ENCODE measurements at regions not wholly inside any gene's neighbourhood (a gene's known extent, or its start where the extent isn't known, plus 50 kb on each side); places are given as distances from the start of the nearest gene placed in this dataset.
A peak's percentile ranks its signal among the peaks of the same experiment; 100 is the strongest.

DNA sequence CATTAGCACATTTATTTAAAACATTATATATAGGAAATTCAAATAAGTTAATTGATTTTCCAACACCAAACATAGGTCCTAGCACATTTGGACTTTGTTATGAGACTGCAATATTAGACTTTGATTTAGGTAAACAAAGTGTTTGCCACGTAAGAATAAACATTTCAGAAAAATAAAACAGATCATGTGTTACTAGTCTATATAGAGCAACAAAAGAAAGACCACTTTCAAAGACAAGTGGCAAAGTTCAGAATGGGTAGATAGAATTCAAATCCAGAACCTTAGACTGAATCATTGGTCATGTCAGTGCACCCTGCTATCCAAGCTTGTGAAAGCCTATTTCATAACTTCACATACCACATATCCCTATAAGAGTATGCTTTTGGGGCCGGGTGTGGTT, 66.7 kb upstream of the PRR20A start:
- no peak for DNase-seq (ENCODE audit: low spot score)
- no peak overlapping the region for H3K4me3 ChIP-seq (ENCODE audit: low read depth in 1 of 3, low read length in 3 of 3)
- peak overlapping the region; percentile 82 to 83 for H3K27ac ChIP-seq (ENCODE audit: low read depth in 1 of 2, low read length in 2 of 2)
- peak; percentile 64 for TF ChIP-seq FOXA1 (IDR thresholded peaks at IDR 0.05)
- TF ChIP-seq, protein P1, sequence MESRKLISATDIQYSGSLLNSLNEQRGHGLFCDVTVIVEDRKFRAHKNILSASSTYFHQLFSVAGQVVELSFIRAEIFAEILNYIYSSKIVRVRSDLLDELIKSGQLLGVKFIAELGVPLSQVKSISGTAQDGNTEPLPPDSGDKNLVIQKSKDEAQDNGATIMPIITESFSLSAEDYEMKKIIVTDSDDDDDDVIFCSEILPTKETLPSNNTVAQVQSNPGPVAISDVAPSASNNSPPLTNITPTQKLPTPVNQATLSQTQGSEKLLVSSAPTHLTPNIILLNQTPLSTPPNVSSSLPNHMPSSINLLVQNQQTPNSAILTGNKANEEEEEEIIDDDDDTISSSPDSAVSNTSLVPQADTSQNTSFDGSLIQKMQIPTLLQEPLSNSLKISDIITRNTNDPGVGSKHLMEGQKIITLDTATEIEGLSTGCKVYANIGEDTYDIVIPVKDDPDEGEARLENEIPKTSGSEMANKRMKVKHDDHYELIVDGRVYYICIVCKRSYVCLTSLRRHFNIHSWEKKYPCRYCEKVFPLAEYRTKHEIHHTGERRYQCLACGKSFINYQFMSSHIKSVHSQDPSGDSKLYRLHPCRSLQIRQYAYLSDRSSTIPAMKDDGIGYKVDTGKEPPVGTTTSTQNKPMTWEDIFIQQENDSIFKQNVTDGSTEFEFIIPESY (IDR thresholded peaks at IDR 0.05), result peak; percentile 79
- no peak for TF ChIP-seq EGR1 (IDR thresholded peaks at IDR 0.05; ENCODE audit: low read depth in 2 of 2)
- TF ChIP-seq RAD21 (IDR thresholded peaks at IDR 0.05), result peak in 1 of 2 donors; percentile 39
- TF ChIP-seq, protein P2, sequence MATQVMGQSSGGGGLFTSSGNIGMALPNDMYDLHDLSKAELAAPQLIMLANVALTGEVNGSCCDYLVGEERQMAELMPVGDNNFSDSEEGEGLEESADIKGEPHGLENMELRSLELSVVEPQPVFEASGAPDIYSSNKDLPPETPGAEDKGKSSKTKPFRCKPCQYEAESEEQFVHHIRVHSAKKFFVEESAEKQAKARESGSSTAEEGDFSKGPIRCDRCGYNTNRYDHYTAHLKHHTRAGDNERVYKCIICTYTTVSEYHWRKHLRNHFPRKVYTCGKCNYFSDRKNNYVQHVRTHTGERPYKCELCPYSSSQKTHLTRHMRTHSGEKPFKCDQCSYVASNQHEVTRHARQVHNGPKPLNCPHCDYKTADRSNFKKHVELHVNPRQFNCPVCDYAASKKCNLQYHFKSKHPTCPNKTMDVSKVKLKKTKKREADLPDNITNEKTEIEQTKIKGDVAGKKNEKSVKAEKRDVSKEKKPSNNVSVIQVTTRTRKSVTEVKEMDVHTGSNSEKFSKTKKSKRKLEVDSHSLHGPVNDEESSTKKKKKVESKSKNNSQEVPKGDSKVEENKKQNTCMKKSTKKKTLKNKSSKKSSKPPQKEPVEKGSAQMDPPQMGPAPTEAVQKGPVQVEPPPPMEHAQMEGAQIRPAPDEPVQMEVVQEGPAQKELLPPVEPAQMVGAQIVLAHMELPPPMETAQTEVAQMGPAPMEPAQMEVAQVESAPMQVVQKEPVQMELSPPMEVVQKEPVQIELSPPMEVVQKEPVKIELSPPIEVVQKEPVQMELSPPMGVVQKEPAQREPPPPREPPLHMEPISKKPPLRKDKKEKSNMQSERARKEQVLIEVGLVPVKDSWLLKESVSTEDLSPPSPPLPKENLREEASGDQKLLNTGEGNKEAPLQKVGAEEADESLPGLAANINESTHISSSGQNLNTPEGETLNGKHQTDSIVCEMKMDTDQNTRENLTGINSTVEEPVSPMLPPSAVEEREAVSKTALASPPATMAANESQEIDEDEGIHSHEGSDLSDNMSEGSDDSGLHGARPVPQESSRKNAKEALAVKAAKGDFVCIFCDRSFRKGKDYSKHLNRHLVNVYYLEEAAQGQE (IDR thresholded peaks at IDR 0.05), result peak; percentile 39
- TF ChIP-seq SP1 (IDR thresholded peaks at IDR 0.05), result peak; percentile 89
- TF ChIP-seq, protein P3, sequence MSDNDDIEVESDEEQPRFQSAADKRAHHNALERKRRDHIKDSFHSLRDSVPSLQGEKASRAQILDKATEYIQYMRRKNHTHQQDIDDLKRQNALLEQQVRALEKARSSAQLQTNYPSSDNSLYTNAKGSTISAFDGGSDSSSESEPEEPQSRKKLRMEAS (IDR thresholded peaks at IDR 0.05), result peak; percentile 16
- TF ChIP-seq HNF4G (IDR thresholded peaks at IDR 0.05), result peak; percentile 85
- no peak for TF ChIP-seq YY1 (IDR thresholded peaks at IDR 0.05)
- peak; percentile 30 to 58 for TF ChIP-seq RXRA (IDR thresholded peaks at IDR 0.05)
- TF ChIP-seq, protein P4, sequence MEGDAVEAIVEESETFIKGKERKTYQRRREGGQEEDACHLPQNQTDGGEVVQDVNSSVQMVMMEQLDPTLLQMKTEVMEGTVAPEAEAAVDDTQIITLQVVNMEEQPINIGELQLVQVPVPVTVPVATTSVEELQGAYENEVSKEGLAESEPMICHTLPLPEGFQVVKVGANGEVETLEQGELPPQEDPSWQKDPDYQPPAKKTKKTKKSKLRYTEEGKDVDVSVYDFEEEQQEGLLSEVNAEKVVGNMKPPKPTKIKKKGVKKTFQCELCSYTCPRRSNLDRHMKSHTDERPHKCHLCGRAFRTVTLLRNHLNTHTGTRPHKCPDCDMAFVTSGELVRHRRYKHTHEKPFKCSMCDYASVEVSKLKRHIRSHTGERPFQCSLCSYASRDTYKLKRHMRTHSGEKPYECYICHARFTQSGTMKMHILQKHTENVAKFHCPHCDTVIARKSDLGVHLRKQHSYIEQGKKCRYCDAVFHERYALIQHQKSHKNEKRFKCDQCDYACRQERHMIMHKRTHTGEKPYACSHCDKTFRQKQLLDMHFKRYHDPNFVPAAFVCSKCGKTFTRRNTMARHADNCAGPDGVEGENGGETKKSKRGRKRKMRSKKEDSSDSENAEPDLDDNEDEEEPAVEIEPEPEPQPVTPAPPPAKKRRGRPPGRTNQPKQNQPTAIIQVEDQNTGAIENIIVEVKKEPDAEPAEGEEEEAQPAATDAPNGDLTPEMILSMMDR (IDR thresholded peaks at IDR 0.05; ENCODE audit: low read depth, low read length, missing input control), result no peak
- peak; percentile 82 for TF ChIP-seq FOXA2 (IDR thresholded peaks at IDR 0.05)
- no peak for TF ChIP-seq JUND (IDR thresholded peaks at IDR 0.05)
- TF ChIP-seq NR2F2 (IDR thresholded peaks at IDR 0.05), result no peak
- TF ChIP-seq TAF1 (conservative IDR thresholded peaks at IDR 0.05), result no peak
- TF ChIP-seq HNF4A (conservative IDR thresholded peaks at IDR 0.05), result peak; percentile 98 to 99
- TF ChIP-seq, protein P5, sequence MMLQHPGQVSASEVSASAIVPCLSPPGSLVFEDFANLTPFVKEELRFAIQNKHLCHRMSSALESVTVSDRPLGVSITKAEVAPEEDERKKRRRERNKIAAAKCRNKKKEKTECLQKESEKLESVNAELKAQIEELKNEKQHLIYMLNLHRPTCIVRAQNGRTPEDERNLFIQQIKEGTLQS (IDR thresholded peaks at IDR 0.05), result no peak
- no peak for TF ChIP-seq GABPA (IDR thresholded peaks at IDR 0.05 in 1 of 2, conservative IDR thresholded peaks at IDR 0.05 in 1 of 2)
- WGBS, result 33% methylated on average over 2 of the region's 2 CpGs
- H3K36me3 ChIP-seq (ENCODE audit: control insufficient read depth in 4 of 4, insufficient read depth in 3 of 4, low read depth in 1 of 4, low read length in 3 of 4), result no peaks in the 10 kb centered on the region
- no peaks in the 10 kb centered on the region for H3K27me3 ChIP-seq (ENCODE audit: control insufficient read depth in 4 of 4, insufficient read depth in 4 of 4, low read length in 3 of 4)
- H3K4me1 ChIP-seq (ENCODE audit: control insufficient read depth in 4 of 4, insufficient read depth in 4 of 4, low read length in 3 of 4), result peaks cover 5 to 18% (median 14%) of the 10 kb centered on the region in 4 donors
- no peak overlapping the region for H3K9ac ChIP-seq (ENCODE audit: low read depth in 1 of 2, low read length in 2 of 2)
- H3K9me3 ChIP-seq (ENCODE audit: control insufficient read depth in 4 of 4, low read length in 3 of 4), result no peaks in the 10 kb centered on the region
